Activated CD4-positive, alpha-beta T cell treated with anti-CD3 and anti-CD28 coated beads for 24 hours (primary cell): ENCODE measurements at regions not wholly inside any gene's neighbourhood (a gene's known extent, or its start where the extent isn't known, plus 50 kb on each side); places are given as distances from the start of the nearest gene placed in this dataset.

Experiments
- DNase-seq, 2 donors: peaks; one replicate each; pipeline ENCODE4 v3.0.0-alpha.2; 2020; ENCODE audit warnings: low read depth in 2 of 2

- DNase-seq = no peak
These were observed 127.5 kb upstream of the CYP1B1 start for GRCh38 chr2:38203446-38203810.

GRCh38 chr2:38202713-38203445 lies 126.9 kb upstream of the CYP1B1 start:
- no peak for DNase-seq

- no peak for DNase-seq
These were observed 125.8 kb upstream of the CYP1B1 start for GRCh38 chr2:38201784-38202183.

GRCh38 chr2:38200598-38200997 lies 124.6 kb upstream of the CYP1B1 start:
- no peak for DNase-seq

GRCh38 chr2:38199127-38199526 lies 123.2 kb upstream of the CYP1B1 start:
- DNase-seq = no peak

- no peak for DNase-seq
These were observed 118.8 kb upstream of the CYP1B1 start for GRCh38 chr2:38194751-38195150.

- DNase-seq = no peak
These were observed 117.0 kb upstream of the CYP1B1 start for GRCh38 chr2:38192976-38193375.

- DNase-seq = no peak
These were observed 116.1 kb upstream of the CYP1B1 start for GRCh38 chr2:38192046-38192445.

GRCh38 chr2:38191516-38191915 lies 115.6 kb upstream of the CYP1B1 start:
- no peak for DNase-seq

- no peak for DNase-seq
These were observed 114.7 kb upstream of the CYP1B1 start for GRCh38 chr2:38190542-38191218.

- DNase-seq = no peak
These were observed 111.6 kb upstream of the CYP1B1 start for GRCh38 chr2:38187541-38188011.

GRCh38 chr2:38185012-38185491 lies 109.1 kb upstream of the CYP1B1 start:
- no peak for DNase-seq

GRCh38 chr2:38182492-38183003 lies 106.6 kb upstream of the CYP1B1 start:
- no peak for DNase-seq

- no peak for DNase-seq
These were observed 106.0 kb upstream of the CYP1B1 start for GRCh38 chr2:38181806-38182491.

GRCh38 chr2:38180754-38181153 lies 104.8 kb upstream of the CYP1B1 start:
- no peak for DNase-seq

- DNase-seq = no peak
These were observed 102.8 kb upstream of the CYP1B1 start for GRCh38 chr2:38178556-38179419.

GRCh38 chr2:38178119-38178518 lies 102.2 kb upstream of the CYP1B1 start:
- no peak for DNase-seq

- DNase-seq = no peak
These were observed 100.7 kb upstream of the CYP1B1 start for GRCh38 chr2:38176619-38177021.

GRCh38 chr2:38174646-38175423 lies 98.9 kb upstream of the CYP1B1 start:
- no peak for DNase-seq

GRCh38 chr2:38174131-38174530 lies 98.2 kb upstream of the CYP1B1 start:
- no peak for DNase-seq

GRCh38 chr2:38173683-38174082 lies 97.7 kb upstream of the CYP1B1 start:
- DNase-seq = no peak
